Activated naive CD8-positive, alpha-beta T cell treated with anti-CD3 and anti-CD28 coated beads, Interleukin-2, amount 10 ng/mL, durations not matched to agents 7 days and 5 days (primary cell): ENCODE measurements at regions not wholly inside any gene's neighbourhood (a gene's known extent, or its start where the extent isn't known, plus 50 kb on each side); places are given as distances from the start of the nearest gene placed in this dataset.

Source experiments
- ATAC-seq: fragments of 150-1000 bp; cut with Tn5 transposase; one replicate; pipeline ENCODE4 v1.10.0; 2021; ENCODE audit warnings: low read depth, moderate library complexity
- POLR2A ChIA-PET: fragments of 350-600 bp; sonication (Branson Sonifier 250); formaldehyde crosslinking; loops from one replicate; lab custom pipeline; 2021; ENCODE audit warnings: antibody characterized with exemption; lab: Charles Lee
- DNase-seq: peaks from one replicate; pipeline ENCODE4 v3.0.0; 2021
- H3K27ac Mint-ChIP-seq: one replicate; pipeline ENCODE4 v1.8.0; 2022; ENCODE audit warnings: mild to moderate bottlenecking, mixed read lengths
- H3K27me3 Mint-ChIP-seq: one replicate; pipeline ENCODE4 v1.8.0; 2022; ENCODE audit warnings: mild to moderate bottlenecking, moderate library complexity, mixed read lengths
- H3K36me3 Mint-ChIP-seq: one replicate; pipeline ENCODE4 v1.8.0; 2021; ENCODE audit warnings: mild to moderate bottlenecking, mixed read lengths
- H3K4me1 Mint-ChIP-seq: one replicate; pipeline ENCODE4 v1.8.0; 2021; ENCODE audit warnings: mixed read lengths
- H3K4me3 Mint-ChIP-seq: one replicate; pipeline ENCODE4 v1.8.0; 2022; ENCODE audit warnings: mild to moderate bottlenecking, moderate library complexity, mixed read lengths
- H3K9me3 Mint-ChIP-seq: one replicate; pipeline ENCODE4 v1.8.0; 2021; ENCODE audit warnings: mixed read lengths

GRCh38 chrX:131595120-131595519 is 51.2 kb downstream of the OR13H1 start:
- H3K36me3 Mint-ChIP-seq: no peaks in the 10 kb centered on the region
- no peak overlapping the region for H3K27ac Mint-ChIP-seq
- POLR2A ChIA-PET: no interaction called here
- H3K9me3 Mint-ChIP-seq: no peaks in the 10 kb centered on the region
- DNase-seq: no peak
- H3K4me1 Mint-ChIP-seq: no peaks in the 10 kb centered on the region
- H3K4me3 Mint-ChIP-seq: no peak overlapping the region
- H3K27me3 Mint-ChIP-seq: peaks cover 2% of the 10 kb centered on the region
- no peak for ATAC-seq

DNA sequence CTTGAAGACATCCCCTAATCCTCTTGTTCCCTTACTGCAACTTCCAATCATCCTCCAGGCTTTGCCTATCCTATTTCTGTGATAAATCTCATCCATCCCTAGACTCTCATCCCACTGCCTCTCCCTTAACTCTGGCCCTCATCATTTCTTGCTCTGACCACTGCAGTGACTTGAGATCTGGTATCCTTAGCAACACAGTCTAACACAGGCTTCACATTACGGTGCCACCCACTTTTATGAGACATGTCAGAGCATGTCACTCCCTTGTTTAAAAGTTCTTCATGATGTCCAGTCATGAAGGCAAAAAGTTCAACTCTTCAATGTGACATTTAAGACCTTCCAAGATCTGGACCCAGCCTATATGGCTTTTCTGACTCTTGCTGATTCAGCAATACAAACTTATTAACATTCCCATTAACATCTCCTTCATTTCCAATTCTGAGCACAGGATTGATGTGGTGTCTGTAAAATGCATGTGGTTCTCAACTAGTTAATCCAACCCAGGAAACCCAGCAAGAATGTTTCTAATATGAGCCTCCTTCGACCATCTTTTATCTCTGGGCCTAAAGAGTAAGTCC is 64.0 kb downstream of the OR13H1 start:
- Mint-ChIP-seq H3K27me3 (no peaks in the 10 kb centered on the region), H3K4me1 (no peaks in the 10 kb centered on the region), H3K4me3 (no peak overlapping the region), H3K36me3 (no peaks in the 10 kb centered on the region), H3K27ac (no peak overlapping the region), H3K9me3 (no peaks in the 10 kb centered on the region)
- no peak for ATAC-seq
- POLR2A ChIA-PET: no interaction called here
- no peak for DNase-seq

DNA sequence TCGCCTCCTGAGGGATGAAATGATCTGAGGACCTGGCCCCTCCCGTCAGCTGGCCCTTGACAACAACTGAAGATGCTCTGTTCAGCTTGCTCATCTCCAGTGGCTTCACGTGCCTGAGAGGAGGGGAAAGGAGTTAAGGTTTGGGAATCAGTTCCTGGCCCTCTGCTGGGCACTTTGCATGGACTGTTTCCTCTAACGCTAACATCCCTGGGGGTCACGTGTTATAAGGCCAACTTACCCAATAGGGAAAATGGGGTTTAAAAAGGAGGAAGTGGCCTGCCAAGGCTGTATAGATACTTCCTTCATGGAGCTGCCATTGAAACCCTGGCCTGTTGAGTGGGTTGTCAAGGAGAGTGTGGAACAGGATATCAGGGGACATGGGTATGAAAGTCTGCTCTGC is 65.6 kb downstream of the OR13H1 start:
- Mint-ChIP-seq H3K27me3 (no peaks in the 10 kb centered on the region), H3K27ac (no peak overlapping the region), H3K36me3 (no peaks in the 10 kb centered on the region), H3K4me1 (no peaks in the 10 kb centered on the region), H3K4me3 (no peak overlapping the region), H3K9me3 (no peaks in the 10 kb centered on the region)
- ATAC-seq (no peak), DNase-seq (no peak)
- POLR2A ChIA-PET: no interaction called here

- H3K4me3 Mint-ChIP-seq: no peak overlapping the region
- peaks cover 3% of the 10 kb centered on the region for H3K27me3 Mint-ChIP-seq
- ATAC-seq (no peak), DNase-seq (no peak)
- H3K36me3 Mint-ChIP-seq: no peaks in the 10 kb centered on the region
- POLR2A ChIA-PET: no interaction called here
- H3K27ac Mint-ChIP-seq: no peak overlapping the region
- H3K4me1 Mint-ChIP-seq: no peaks in the 10 kb centered on the region
- H3K9me3 Mint-ChIP-seq: no peaks in the 10 kb centered on the region
Observed at GRCh38 chrX:131613260-131613659, 69.4 kb downstream of the OR13H1 start.

DNA sequence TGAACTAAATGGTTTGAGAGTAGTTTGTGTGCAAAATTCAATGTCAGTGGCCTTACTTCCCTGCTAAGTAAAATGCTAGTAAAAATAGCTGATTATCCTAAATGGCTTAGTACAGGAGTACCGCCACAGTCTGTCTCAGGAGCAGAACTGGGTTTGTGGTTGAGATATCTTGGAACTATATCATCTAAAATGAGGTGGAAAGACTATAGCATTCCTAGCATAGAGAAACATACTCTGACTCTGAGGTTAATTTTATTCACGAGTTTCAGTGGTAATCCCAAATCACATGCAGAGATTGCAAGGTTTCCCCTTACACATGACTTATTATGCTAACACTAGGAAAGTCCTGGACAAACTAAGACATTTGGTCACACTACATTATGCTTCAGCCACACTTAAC is 70.4 kb downstream of the OR13H1 start:
- Mint-ChIP-seq H3K27ac (no peak overlapping the region), H3K9me3 (no peaks in the 10 kb centered on the region), H3K36me3 (no peaks in the 10 kb centered on the region), H3K4me3 (no peak overlapping the region), H3K4me1 (no peaks in the 10 kb centered on the region), H3K27me3 (peaks cover 3% of the 10 kb centered on the region)
- ATAC-seq: no peak
- POLR2A ChIA-PET: no interaction called here
- no peak for DNase-seq

DNA sequence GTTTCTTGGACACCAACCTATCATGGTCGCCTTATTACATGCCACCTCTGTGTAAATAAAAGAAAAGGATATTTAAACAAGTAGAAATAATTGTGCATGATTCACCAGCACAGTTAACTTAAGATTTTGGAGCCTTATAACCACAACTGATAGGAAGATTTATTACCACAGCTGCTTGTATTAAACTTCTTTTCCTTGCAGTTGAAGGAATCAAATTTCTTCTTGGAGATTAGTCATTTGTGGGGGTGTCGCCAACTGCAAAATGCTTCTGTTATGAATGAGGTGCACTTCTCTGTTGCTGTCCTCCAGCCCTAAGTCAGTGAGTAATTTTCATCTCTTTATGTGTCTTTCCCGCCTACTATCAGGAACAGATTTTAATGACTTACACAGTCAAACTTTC is 73.3 kb downstream of the OR13H1 start:
- H3K4me1 Mint-ChIP-seq: no peaks in the 10 kb centered on the region
- H3K27me3 Mint-ChIP-seq: peaks cover 7% of the 10 kb centered on the region
- DNase-seq (no peak), ATAC-seq (no peak)
- no peak overlapping the region for H3K27ac Mint-ChIP-seq
- no peaks in the 10 kb centered on the region for H3K36me3 Mint-ChIP-seq
- no peak overlapping the region for H3K4me3 Mint-ChIP-seq
- no peaks in the 10 kb centered on the region for H3K9me3 Mint-ChIP-seq
- POLR2A ChIA-PET: no interaction called here

GRCh38 chrX:131621650-131622049 is 77.8 kb downstream of the OR13H1 start:
- POLR2A ChIA-PET: no interaction called here
- DNase-seq: no peak
- H3K27ac Mint-ChIP-seq: no peak overlapping the region
- no peak overlapping the region for H3K4me3 Mint-ChIP-seq
- H3K4me1 Mint-ChIP-seq: no peaks in the 10 kb centered on the region
- no peak for ATAC-seq
- peaks cover 12% of the 10 kb centered on the region for H3K27me3 Mint-ChIP-seq
- no peaks in the 10 kb centered on the region for H3K9me3 Mint-ChIP-seq
- H3K36me3 Mint-ChIP-seq: no peaks in the 10 kb centered on the region

GRCh38 chrX:131626681-131627296 is 82.9 kb downstream of the OR13H1 start:
- ATAC-seq: no peak
- Mint-ChIP-seq H3K9me3 (no peaks in the 10 kb centered on the region), H3K4me1 (no peaks in the 10 kb centered on the region), H3K27ac (no peak overlapping the region), H3K4me3 (no peak overlapping the region), H3K36me3 (no peaks in the 10 kb centered on the region), H3K27me3 (peaks cover 13% of the 10 kb centered on the region)
- DNase-seq: no peak
- POLR2A ChIA-PET: no interaction called here

- no peaks in the 10 kb centered on the region for H3K9me3 Mint-ChIP-seq
- ATAC-seq (no peak), DNase-seq (no peak)
- H3K4me1 Mint-ChIP-seq: no peaks in the 10 kb centered on the region
- H3K4me3 Mint-ChIP-seq: no peak overlapping the region
- no peaks in the 10 kb centered on the region for H3K36me3 Mint-ChIP-seq
- H3K27ac Mint-ChIP-seq: no peak overlapping the region
- POLR2A ChIA-PET: no interaction called here
- H3K27me3 Mint-ChIP-seq: peaks cover 8% of the 10 kb centered on the region
Observed at GRCh38 chrX:131630534-131630933, 86.7 kb downstream of the OR13H1 start.

DNA sequence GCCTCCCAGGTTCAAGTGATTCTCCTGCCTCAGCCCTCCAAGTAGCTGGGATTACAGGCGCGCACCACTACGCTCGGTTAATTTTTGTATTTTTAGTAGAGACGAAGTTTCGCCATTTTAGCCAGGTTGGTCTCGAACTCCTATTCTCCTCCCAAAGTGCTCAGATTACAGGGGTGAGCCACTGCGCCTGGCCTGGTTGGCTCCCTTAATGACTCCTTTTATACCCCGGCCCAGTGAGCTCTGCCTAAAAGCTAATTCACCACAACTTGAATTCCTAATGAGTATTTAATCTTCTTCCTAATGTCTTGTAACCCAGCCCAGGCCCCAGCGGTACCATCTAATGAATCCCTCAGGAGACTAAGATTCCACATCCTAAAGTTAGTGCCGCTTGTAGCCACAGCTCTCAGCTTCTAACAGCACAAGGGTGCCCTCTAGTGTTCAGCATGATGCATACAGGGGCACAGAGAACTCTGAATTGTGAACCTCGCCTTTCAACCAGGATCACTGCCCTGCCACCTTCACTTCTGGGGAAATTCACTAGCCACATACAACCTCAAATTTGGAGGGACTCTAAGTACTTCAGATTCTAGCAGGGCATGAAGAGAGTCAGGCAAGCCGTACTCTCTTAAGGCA is 89.5 kb downstream of the OR13H1 start:
- no peak overlapping the region for H3K27ac Mint-ChIP-seq
- H3K4me1 Mint-ChIP-seq: no peaks in the 10 kb centered on the region

DNA sequence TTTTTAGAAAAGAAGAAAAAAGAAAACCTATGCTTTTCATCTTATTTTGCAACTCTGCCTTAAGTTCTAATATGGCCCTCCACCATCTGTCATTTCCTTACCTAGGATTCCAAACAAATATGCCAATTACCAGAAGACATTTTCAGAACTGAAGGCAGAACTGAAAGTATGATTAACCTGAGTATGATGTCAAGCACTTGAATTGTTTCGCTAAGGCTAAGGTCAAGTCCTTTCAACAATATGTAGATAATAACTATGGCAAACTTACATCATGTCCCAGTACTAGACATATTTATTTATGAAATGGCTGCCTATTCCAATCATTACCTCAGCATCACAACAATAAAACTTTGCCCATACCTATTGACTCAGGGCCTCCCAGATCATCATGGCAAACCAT is 91.0 kb downstream of the OR13H1 start:
- no peaks in the 10 kb centered on the region for H3K27me3 Mint-ChIP-seq
- no peak for DNase-seq
- no peaks in the 10 kb centered on the region for H3K36me3 Mint-ChIP-seq
- no peak overlapping the region for H3K4me3 Mint-ChIP-seq
- POLR2A ChIA-PET: no interaction called here
- no peak overlapping the region for H3K27ac Mint-ChIP-seq
- ATAC-seq: no peak
- H3K9me3 Mint-ChIP-seq: no peaks in the 10 kb centered on the region
- no peaks in the 10 kb centered on the region for H3K4me1 Mint-ChIP-seq

More for the DNA sequence above, 89.5 kb downstream of the OR13H1 start:
- POLR2A ChIA-PET: no interaction called here
- H3K9me3 Mint-ChIP-seq: no peaks in the 10 kb centered on the region
- H3K27me3 Mint-ChIP-seq: peaks cover 2% of the 10 kb centered on the region
- no peaks in the 10 kb centered on the region for H3K36me3 Mint-ChIP-seq
- no peak for DNase-seq
- no peak for ATAC-seq
- H3K4me3 Mint-ChIP-seq: no peak overlapping the region

DNA sequence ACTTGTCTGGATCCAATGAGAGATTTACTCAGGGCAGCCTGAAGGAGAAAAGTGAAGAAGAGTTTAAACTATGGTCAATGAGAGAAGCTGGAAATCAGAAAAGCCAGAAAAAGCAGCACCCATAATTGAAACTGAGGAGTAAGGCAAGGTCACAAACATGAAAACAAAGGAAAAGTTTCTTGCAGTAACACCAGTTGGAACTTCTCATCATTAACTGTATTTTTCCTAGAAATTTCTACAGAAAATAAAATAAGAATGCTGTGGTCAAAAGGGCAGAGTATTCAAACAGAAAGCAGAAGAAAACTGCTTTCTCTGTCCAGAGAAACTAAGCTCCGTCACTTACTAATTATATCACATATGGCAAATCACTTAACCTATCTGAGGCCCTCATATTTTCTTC is 102.2 kb downstream of the OR13H1 start:
- Mint-ChIP-seq H3K4me3 (no peak overlapping the region), H3K36me3 (no peaks in the 10 kb centered on the region), H3K27me3 (no peaks in the 10 kb centered on the region)

GRCh38 chrX:131649741-131650140 is 105.9 kb downstream of the OR13H1 start:
- no peaks in the 10 kb centered on the region for H3K9me3 Mint-ChIP-seq
- ATAC-seq (no peak), DNase-seq (no peak)
- no peaks in the 10 kb centered on the region for H3K36me3 Mint-ChIP-seq
- H3K27ac Mint-ChIP-seq: no peak overlapping the region
- no peak overlapping the region for H3K4me3 Mint-ChIP-seq
- POLR2A ChIA-PET: interaction anchor here (0.7 kb wide), 1 partner anchor 988 kb away, joined by 3 read pairs; no protein-coding TSS in a partner anchor
- H3K4me1 Mint-ChIP-seq: no peaks in the 10 kb centered on the region
- peaks cover 6% of the 10 kb centered on the region for H3K27me3 Mint-ChIP-seq

More for the DNA sequence above, 102.2 kb downstream of the OR13H1 start:
- Mint-ChIP-seq H3K9me3 (no peaks in the 10 kb centered on the region), H3K27ac (no peak overlapping the region), H3K4me1 (no peaks in the 10 kb centered on the region)
- no peak for ATAC-seq
- POLR2A ChIA-PET: no interaction called here
- no peak for DNase-seq
